ENCODE measurements at regions not wholly inside any gene's neighbourhood (a gene's known extent, or its start where the extent isn't known, plus 50 kb on each side); places are given as distances from the start of the nearest gene placed in this dataset.

GRCh38 chr7:115754226-115754625, 276.3 kb downstream of the TFEC start:
- no peaks in the 10 kb centered on the region for H3K9me3 ChIP-seq
- no peaks in the 10 kb centered on the region for H3K36me3 ChIP-seq
- no peak for DNase-seq
- no peaks in the 10 kb centered on the region for H3K4me1 ChIP-seq
- TF ChIP-seq CTCF (IDR thresholded peaks at IDR 0.05) (no peak), POLR2A (IDR thresholded peaks at IDR 0.05) (no peak)
- H3K27ac ChIP-seq: no peak overlapping the region
- intact Hi-C loops (cut with DNase I): no loop called here
- WGBS, 2 donors: 78 to 85% methylated on average over 2 of the region's 2 CpGs
- H3K4me3 ChIP-seq: no peak overlapping the region
- H3K27me3 ChIP-seq: no peaks in the 10 kb centered on the region

DNA sequence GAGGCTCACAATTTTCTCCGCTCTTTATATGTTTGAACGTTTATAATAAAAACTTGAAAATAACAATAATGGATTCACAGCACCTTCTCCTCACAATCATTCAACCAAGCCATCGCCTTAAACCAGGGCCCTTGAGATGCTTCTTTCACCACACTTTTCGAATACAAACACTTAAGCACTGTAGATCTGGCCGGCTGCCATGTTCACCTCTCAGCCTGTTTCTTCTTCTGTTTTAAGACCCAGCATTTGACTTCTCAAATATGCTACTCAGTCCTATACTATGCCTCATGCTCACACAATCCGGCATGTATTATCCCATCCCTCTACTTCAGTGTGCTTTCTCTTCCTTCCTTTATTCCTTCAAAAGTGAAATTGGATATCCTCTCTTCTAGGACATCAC, 280.6 kb downstream of the TFEC start:
- no peaks in the 10 kb centered on the region for H3K27me3 ChIP-seq
- no peak overlapping the region for H3K27ac ChIP-seq
- H3K4me3 ChIP-seq: no peak overlapping the region
- no peak for DNase-seq
- TF ChIP-seq CTCF (IDR thresholded peaks at IDR 0.05) (no peak), POLR2A (IDR thresholded peaks at IDR 0.05) (no peak)
- H3K36me3 ChIP-seq: no peaks in the 10 kb centered on the region
- intact Hi-C loops (cut with DNase I): no loop called here
- no peaks in the 10 kb centered on the region for H3K9me3 ChIP-seq
- WGBS, 2 donors: 74 to 79% methylated on average over 6 of the region's 6 CpGs
- H3K4me1 ChIP-seq: no peaks in the 10 kb centered on the region

- WGBS, 2 donors: 50 to 58% methylated on average over 5 of the region's 5 CpGs
- Histone ChIP-seq H3K27ac (no peak overlapping the region), H3K4me3 (no peak overlapping the region), H3K36me3 (no peaks in the 10 kb centered on the region), H3K4me1 (no peaks in the 10 kb centered on the region), H3K9me3 (no peaks in the 10 kb centered on the region), H3K27me3 (no peaks in the 10 kb centered on the region)
- intact Hi-C loops (cut with DNase I): no loop called here
- DNase-seq: no peak
- TF ChIP-seq POLR2A (IDR thresholded peaks at IDR 0.05) (no peak), CTCF (IDR thresholded peaks at IDR 0.05) (no peak)
Measured at GRCh38 chr7:115748123-115748738, 282.3 kb downstream of the TFEC start.

DNA sequence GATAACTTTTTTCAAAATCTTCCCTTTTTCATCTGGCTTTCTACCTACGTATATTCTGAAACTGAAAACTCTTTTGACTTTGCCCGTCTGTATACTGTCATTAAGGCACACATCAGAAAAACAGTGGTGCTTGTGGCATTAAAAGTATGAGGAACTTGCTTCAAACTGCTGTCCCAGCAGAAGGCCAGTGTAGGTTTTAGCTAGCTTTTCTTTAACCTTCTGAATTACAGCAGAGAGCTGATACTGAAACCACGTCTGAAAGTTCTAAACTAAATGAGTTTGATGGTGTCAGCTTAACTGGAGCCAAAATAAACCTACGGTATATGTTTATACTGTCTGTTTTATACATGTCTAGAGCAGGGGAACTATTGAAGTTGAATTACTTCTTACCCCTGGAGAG, 283.4 kb downstream of the TFEC start:
- Histone ChIP-seq H3K9me3 (no peaks in the 10 kb centered on the region), H3K27ac (no peak overlapping the region), H3K4me3 (no peak overlapping the region), H3K4me1 (no peaks in the 10 kb centered on the region), H3K27me3 (no peaks in the 10 kb centered on the region), H3K36me3 (no peaks in the 10 kb centered on the region)
- no peak for DNase-seq
- intact Hi-C loops (cut with DNase I): no loop called here
- 30 to 54% methylated on average over 4 of the region's 4 CpGs for WGBS, 2 donors
- TF ChIP-seq CTCF (IDR thresholded peaks at IDR 0.05): no peak
- TF ChIP-seq POLR2A (IDR thresholded peaks at IDR 0.05): no peak

DNA sequence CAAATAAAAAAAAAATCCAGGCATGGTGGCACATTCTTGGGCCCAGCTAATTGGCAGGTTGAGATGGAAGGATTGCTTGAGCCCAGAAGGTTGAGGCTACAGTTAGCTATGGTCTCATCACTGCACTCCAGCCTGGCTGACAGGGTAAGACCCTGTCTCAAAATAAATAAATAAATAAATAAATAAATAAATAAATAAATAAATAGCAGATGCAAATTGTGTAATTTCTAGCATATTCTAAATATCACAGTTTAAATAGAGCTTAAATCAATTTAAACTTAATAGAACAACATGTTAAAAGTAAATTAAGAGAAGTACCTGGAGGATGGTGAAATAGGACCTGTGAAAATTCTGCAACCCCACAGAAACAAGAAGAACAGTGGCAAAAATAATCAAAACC, 290.5 kb downstream of the TFEC start:
- no peaks in the 10 kb centered on the region for H3K9me3 ChIP-seq
- TF ChIP-seq POLR2A (IDR thresholded peaks at IDR 0.05) (no peak), CTCF (IDR thresholded peaks at IDR 0.05) (no peak)
- no peaks in the 10 kb centered on the region for H3K36me3 ChIP-seq
- H3K4me3 ChIP-seq: no peak overlapping the region
- no peaks in the 10 kb centered on the region for H3K4me1 ChIP-seq
- DNase-seq: no peak
- H3K27me3 ChIP-seq: no peaks in the 10 kb centered on the region
- intact Hi-C loops (cut with DNase I): no loop called here
- H3K27ac ChIP-seq: no peak overlapping the region

Measured in esophagus squamous epithelium (tissue), 5 donors.